HCT116 (cell line): ENCODE measurements at regions not wholly inside any gene's neighbourhood (a gene's known extent, or its start where the extent isn't known, plus 50 kb on each side); places are given as distances from the start of the nearest gene placed in this dataset.

Experiments
- CTCF ChIP-seq, 3 experiments: fragments of 200-600 bp in 1 of 3; sonication (generic) in 1 of 3; IDR thresholded peaks in 2 of 3; conservative IDR thresholded peaks in 1 of 3; 2 replicates each; pipeline ENCODE4 v1.5.1; 2012 to 2017; ENCODE audit warnings: low read depth in 2 of 3, low read length in 2 of 3, antibody characterized with exemption in 1 of 3, borderline replicate concordance in 1 of 3, control low read depth in 1 of 3, mild to moderate bottlenecking in 1 of 3, mixed read lengths in 1 of 3, mixed run types in 1 of 3, moderate library complexity in 1 of 3; ENCODE audit not compliant: insufficient read depth in 1 of 3
- ELF1 ChIP-seq: IDR thresholded peaks from 2 replicates; pipeline ENCODE4 v1.6.1; 2012; ENCODE audit warnings: low read depth, borderline replicate concordance
- EZH2 ChIP-seq: fragments of 200-600 bp; sonication (generic); IDR thresholded peaks from 2 replicates; pipeline ENCODE4 v1.6.1; 2017; ENCODE audit warnings: antibody characterized with exemption, mixed run types
- JUND ChIP-seq: IDR thresholded peaks from 2 replicates; pipeline ENCODE4 v1.6.1; 2012
- MAX ChIP-seq: IDR thresholded peaks from 2 replicates; pipeline ENCODE4 v1.6.1; 2012
- POLR2A ChIP-seq: IDR thresholded peaks from 2 replicates; pipeline ENCODE4 v1.7.0; 2011; ENCODE audit warnings: borderline replicate concordance; ENCODE audit not compliant: insufficient read depth, insufficient read length; ENCODE audit errors: extremely low read depth
- POLR2AphosphoS5 ChIP-seq: IDR thresholded peaks from 2 replicates; pipeline ENCODE4 v1.6.1; 2011; ENCODE audit warnings: mild to moderate bottlenecking, low read depth, low read length, moderate library complexity
- REST ChIP-seq: IDR thresholded peaks from 2 replicates; pipeline ENCODE4 v1.6.1; 2012; ENCODE audit warnings: low read depth
- TCF7L2 ChIP-seq: IDR thresholded peaks from 2 replicates; pipeline ENCODE4 v1.7.0; 2011; ENCODE audit warnings: borderline replicate concordance, inconsistent platforms; ENCODE audit not compliant: insufficient read depth, insufficient read length; ENCODE audit errors: extremely low read depth
- YY1 ChIP-seq: IDR thresholded peaks from 2 replicates; pipeline ENCODE4 v1.6.1; 2011; ENCODE audit warnings: low read length, low read depth, moderate library complexity, mild to moderate bottlenecking; ENCODE audit not compliant: insufficient replicate concordance; ENCODE audit errors: extremely low read depth

- TF ChIP-seq POLR2AphosphoS5 (no peak), REST (peak; percentile 16; the same call in 1 of the 2 replicates), MAX (no peak), CTCF (IDR thresholded peaks at IDR 0.05 in 2 of 3, conservative IDR thresholded peaks at IDR 0.05 in 1 of 3; ENCODE audit: borderline replicate concordance in 1 of 3, insufficient read depth in 1 of 3, low read depth in 2 of 3, low read length in 2 of 3) (no peak), EZH2 (no peak), YY1 (no peak), POLR2A (no peak), TCF7L2 (no peak), JUND (no peak), ELF1 (no peak)
Measured at GRCh38 chr17:13320046-13320785, 281.5 kb downstream of the HS3ST3A1 start.
